ENCODE measurements at regions not wholly inside any gene's neighbourhood (a gene's known extent, or its start where the extent isn't known, plus 50 kb on each side); places are given as distances from the start of the nearest gene placed in this dataset.

DNA sequence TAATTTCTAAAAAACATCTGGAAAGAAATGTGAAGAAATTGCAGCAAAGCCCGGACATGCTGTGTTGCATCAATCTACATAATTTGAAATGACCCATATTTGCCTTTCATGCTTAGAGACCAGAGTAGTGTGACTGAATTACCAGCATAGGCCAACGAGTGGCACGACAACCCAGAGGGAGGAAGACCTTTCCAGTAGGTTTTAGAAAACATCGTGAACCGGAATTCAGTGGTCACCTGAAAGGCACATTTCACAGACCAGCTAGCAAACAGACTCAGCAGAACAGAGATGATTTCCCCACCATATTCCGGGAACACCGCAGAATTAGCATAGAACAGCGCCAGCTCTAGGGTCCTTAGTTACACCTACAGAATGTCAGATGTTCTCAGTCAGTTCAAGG lies 620.0 kb upstream of the ZNF385D start:
- Histone ChIP-seq H3K9me3 (replicated peaks; ENCODE audit: control insufficient read depth, insufficient read depth, low read depth, low read length) (no peaks in the 10 kb centered on the region), H3K27me3 (ENCODE audit: control insufficient read depth in 2 of 2, insufficient read depth in 2 of 2, low read length in 2 of 2) (no peaks in the 10 kb centered on the region), H3K36me3 (ENCODE audit: control insufficient read depth, insufficient read depth, low read length) (no peaks in the 10 kb centered on the region), H3K4me3 (no peak overlapping the region), H3K9ac (ENCODE audit: insufficient read depth in 1 of 2, low read depth in 2 of 2, low read length in 2 of 2) (no peak overlapping the region), H3K27ac (ENCODE audit: extremely low read depth, low read depth, low read length) (no peak overlapping the region), H3K4me2 (ENCODE audit: insufficient read depth, low read length) (no peak overlapping the region), H3K4me1 (replicated peaks in 1 of 2; ENCODE audit: control insufficient read depth in 2 of 2, insufficient read depth in 2 of 2, low read length in 2 of 2) (no peaks in the 10 kb centered on the region), H3K79me2 (ENCODE audit: control insufficient read depth, insufficient read depth, low read length) (no peaks in the 10 kb centered on the region), H2AFZ (ENCODE audit: low read depth, low read length) (no peak overlapping the region), H4K20me1 (replicated peaks; ENCODE audit: control insufficient read depth, insufficient read depth, low read length) (no peaks in the 10 kb centered on the region), H3K9me1 (ENCODE audit: control insufficient read depth, insufficient read depth, low read length) (no peaks in the 10 kb centered on the region)
- in situ Hi-C loops (cut with MboI) (no loop called here), intact Hi-C loops (cut with micrococcal nuclease) (no loop called here)
- no peak for ATAC-seq
- no peak for DNase-seq (ENCODE audit: extremely low read depth in 1 of 4, low spot score in 3 of 4)
- no peak for FAIRE-seq
- TF ChIP-seq, protein P1, sequence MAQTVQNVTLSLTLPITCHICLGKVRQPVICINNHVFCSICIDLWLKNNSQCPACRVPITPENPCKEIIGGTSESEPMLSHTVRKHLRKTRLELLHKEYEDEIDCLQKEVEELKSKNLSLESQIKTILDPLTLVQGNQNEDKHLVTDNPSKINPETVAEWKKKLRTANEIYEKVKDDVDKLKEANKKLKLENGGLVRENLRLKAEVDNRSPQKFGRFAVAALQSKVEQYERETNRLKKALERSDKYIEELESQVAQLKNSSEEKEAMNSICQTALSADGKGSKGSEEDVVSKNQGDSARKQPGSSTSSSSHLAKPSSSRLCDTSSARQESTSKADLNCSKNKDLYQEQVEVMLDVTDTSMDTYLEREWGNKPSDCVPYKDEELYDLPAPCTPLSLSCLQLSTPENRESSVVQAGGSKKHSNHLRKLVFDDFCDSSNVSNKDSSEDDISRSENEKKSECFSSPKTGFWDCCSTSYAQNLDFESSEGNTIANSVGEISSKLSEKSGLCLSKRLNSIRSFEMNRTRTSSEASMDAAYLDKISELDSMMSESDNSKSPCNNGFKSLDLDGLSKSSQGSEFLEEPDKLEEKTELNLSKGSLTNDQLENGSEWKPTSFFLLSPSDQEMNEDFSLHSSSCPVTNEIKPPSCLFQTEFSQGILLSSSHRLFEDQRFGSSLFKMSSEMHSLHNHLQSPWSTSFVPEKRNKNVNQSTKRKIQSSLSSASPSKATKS (CRISPR knock-in tag; IDR thresholded peaks at IDR 0.05), result no peak
- no peak for TF ChIP-seq WHSC1 (IDR thresholded peaks at IDR 0.05; ENCODE audit: low read length)
- no peak for TF ChIP-seq ZNF282 (CRISPR knock-in tag; IDR thresholded peaks at IDR 0.05)
- no peak for TF ChIP-seq LARP7 (IDR thresholded peaks at IDR 0.05)
- CTCF ChIA-PET (ENCODE audit: low intra/inter-chr PET ratio), result no interaction called here
- BruUV-seq (replicated peaks), result no TSS peak
- WGBS (ENCODE audit: insufficient coverage, low coverage, missing lambda C conversion rate), result under 1% methylated on average over 8 of the region's 8 CpGs
- POLR2A ChIA-PET, result no interaction called here

DNA sequence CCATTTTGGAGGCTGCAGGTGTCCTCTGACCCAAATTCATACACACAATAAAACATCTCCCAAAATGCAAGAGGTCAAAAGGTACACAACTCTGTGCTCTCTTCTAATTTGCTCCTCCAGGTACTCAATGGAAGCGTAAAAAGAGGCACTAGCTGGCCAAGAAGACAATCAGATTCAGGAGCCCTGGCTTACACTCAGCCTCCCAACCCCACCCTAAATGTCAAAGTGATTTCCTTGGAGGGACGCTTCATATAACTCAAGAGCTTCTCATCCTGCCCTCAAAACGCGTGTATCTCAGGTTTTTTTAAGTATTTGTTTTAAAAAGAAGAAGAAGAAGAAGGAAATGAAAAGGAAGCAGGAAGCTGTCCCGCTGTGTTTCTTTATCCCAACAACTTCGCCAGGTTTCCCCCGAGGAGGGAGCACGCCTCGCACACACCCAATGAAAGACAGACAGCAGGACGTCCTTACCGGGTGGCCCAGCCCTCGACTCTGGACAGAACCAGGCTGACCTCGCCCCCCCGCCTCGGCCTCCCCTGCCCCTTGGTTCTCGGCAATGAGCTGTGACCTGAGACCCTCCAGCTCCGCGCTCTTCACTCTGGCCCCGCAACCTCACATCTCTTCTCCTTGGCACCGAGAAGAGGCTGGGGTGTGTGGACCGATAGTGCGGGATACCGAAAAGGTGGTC lies 620.7 kb upstream of the ZNF385D start:
- Histone ChIP-seq H4K20me1 (replicated peaks; ENCODE audit: control insufficient read depth, insufficient read depth, low read length) (no peaks in the 10 kb centered on the region), H3K9ac (ENCODE audit: insufficient read depth in 1 of 2, low read depth in 2 of 2, low read length in 2 of 2) (no peak overlapping the region), H3K4me2 (ENCODE audit: insufficient read depth, low read length) (no peak overlapping the region), H3K9me1 (ENCODE audit: control insufficient read depth, insufficient read depth, low read length) (no peaks in the 10 kb centered on the region), H3K27me3 (ENCODE audit: control insufficient read depth in 2 of 2, insufficient read depth in 2 of 2, low read length in 2 of 2) (no peaks in the 10 kb centered on the region), H3K36me3 (ENCODE audit: control insufficient read depth, insufficient read depth, low read length) (no peaks in the 10 kb centered on the region), H3K9me3 (replicated peaks; ENCODE audit: control insufficient read depth, insufficient read depth, low read depth, low read length) (no peaks in the 10 kb centered on the region), H3K27ac (ENCODE audit: extremely low read depth, low read depth, low read length) (no peak overlapping the region), H2AFZ (ENCODE audit: low read depth, low read length) (no peak overlapping the region), H3K79me2 (ENCODE audit: control insufficient read depth, insufficient read depth, low read length) (no peaks in the 10 kb centered on the region), H3K4me1 (replicated peaks in 1 of 2; ENCODE audit: control insufficient read depth in 2 of 2, insufficient read depth in 2 of 2, low read length in 2 of 2) (no peaks in the 10 kb centered on the region), H3K4me3 (no peak overlapping the region)
- ATAC-seq (no peak), DNase-seq (ENCODE audit: extremely low read depth in 1 of 4, low spot score in 3 of 4) (no peak), FAIRE-seq (no peak)
- POLR2A ChIA-PET, result no interaction called here
- intact Hi-C loops (cut with micrococcal nuclease), result no loop called here
- in situ Hi-C loops (cut with MboI), result no loop called here
- BruUV-seq (replicated peaks), result no TSS peak
- CTCF ChIA-PET (ENCODE audit: low intra/inter-chr PET ratio), result no interaction called here
- under 1% methylated on average over 21 of the region's 23 CpGs for WGBS (ENCODE audit: insufficient coverage, low coverage, missing lambda C conversion rate)
- TF ChIP-seq, protein P2, sequence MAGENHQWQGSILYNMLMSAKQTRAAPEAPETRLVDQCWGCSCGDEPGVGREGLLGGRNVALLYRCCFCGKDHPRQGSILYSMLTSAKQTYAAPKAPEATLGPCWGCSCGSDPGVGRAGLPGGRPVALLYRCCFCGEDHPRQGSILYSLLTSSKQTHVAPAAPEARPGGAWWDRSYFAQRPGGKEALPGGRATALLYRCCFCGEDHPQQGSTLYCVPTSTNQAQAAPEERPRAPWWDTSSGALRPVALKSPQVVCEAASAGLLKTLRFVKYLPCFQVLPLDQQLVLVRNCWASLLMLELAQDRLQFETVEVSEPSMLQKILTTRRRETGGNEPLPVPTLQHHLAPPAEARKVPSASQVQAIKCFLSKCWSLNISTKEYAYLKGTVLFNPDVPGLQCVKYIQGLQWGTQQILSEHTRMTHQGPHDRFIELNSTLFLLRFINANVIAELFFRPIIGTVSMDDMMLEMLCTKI (IDR thresholded peaks at IDR 0.05; ENCODE audit: partially characterized antibody), result no peak
- TF ChIP-seq TFAM (CRISPR knock-in tag; conservative IDR thresholded peaks at IDR 0.05), result no peak
- TF ChIP-seq SMAD4 (CRISPR knock-in tag; conservative IDR thresholded peaks at IDR 0.05), result no peak
- TF ChIP-seq, protein P3, sequence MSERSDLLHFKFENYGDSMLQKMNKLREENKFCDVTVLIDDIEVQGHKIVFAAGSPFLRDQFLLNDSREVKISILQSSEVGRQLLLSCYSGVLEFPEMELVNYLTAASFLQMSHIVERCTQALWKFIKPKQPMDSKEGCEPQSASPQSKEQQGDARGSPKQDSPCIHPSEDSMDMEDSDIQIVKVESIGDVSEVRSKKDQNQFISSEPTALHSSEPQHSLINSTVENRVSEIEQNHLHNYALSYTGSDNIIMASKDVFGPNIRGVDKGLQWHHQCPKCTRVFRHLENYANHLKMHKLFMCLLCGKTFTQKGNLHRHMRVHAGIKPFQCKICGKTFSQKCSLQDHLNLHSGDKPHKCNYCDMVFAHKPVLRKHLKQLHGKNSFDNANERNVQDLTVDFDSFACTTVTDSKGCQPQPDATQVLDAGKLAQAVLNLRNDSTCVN (CRISPR knock-in tag; IDR thresholded peaks at IDR 0.05), result no peak
- no peak for TF ChIP-seq ADNP (tag; IDR thresholded peaks at IDR 0.05)
- TF ChIP-seq RBM15 (IDR thresholded peaks at IDR 0.05; ENCODE audit: insufficient read depth, low read length), result no peak
- TF ChIP-seq KLF6 (CRISPR knock-in tag; IDR thresholded peaks at IDR 0.05; ENCODE audit: borderline replicate concordance), result no peak
